ENCODE measurements at regions not wholly inside any gene's neighbourhood (a gene's known extent, or its start where the extent isn't known, plus 50 kb on each side); places are given as distances from the start of the nearest gene placed in this dataset.

DNA sequence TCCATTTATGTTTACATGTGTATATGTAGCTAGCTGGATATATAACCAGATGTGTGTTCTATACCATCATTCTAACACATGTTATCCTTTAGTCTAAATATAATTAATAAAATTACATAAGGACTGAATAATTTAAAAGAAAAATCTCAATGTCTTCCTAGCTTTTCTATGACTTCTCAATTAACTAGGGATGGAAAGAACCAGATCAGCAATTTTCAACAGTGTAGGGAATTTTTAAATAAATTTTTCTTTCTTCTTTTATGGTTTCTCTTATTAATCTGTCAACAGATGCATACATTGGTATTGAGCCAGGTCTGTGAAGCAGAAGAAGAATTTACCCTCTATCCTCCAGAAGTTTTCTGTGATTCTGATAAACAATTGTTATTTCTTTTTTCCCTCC, 2180.4 kb upstream of the C9orf72 start:
- TF ChIP-seq, protein P1, sequence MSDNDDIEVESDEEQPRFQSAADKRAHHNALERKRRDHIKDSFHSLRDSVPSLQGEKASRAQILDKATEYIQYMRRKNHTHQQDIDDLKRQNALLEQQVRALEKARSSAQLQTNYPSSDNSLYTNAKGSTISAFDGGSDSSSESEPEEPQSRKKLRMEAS (IDR thresholded peaks at IDR 0.05): no peak
- TF ChIP-seq, protein P2, sequence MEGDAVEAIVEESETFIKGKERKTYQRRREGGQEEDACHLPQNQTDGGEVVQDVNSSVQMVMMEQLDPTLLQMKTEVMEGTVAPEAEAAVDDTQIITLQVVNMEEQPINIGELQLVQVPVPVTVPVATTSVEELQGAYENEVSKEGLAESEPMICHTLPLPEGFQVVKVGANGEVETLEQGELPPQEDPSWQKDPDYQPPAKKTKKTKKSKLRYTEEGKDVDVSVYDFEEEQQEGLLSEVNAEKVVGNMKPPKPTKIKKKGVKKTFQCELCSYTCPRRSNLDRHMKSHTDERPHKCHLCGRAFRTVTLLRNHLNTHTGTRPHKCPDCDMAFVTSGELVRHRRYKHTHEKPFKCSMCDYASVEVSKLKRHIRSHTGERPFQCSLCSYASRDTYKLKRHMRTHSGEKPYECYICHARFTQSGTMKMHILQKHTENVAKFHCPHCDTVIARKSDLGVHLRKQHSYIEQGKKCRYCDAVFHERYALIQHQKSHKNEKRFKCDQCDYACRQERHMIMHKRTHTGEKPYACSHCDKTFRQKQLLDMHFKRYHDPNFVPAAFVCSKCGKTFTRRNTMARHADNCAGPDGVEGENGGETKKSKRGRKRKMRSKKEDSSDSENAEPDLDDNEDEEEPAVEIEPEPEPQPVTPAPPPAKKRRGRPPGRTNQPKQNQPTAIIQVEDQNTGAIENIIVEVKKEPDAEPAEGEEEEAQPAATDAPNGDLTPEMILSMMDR (IDR thresholded peaks at IDR 0.05; ENCODE audit: control extremely low read depth in 1 of 3, insufficient read depth in 1 of 3, low read depth in 1 of 3, low read length in 3 of 3): no peak
- TF ChIP-seq JUN (IDR thresholded peaks at IDR 0.05; ENCODE audit: low read depth, low read length) (no peak), PHF8 (conservative IDR thresholded peaks at IDR 0.05; ENCODE audit: low read depth, low read length) (no peak), SP1 (IDR thresholded peaks at IDR 0.05; ENCODE audit: low read depth, low read length) (no peak), EZH2 (IDR thresholded peaks at IDR 0.05; ENCODE audit: low read depth, low read length, severe bottlenecking) (no peak), RAD21 (IDR thresholded peaks at IDR 0.05 in 1 of 2, conservative IDR thresholded peaks at IDR 0.05 in 1 of 2; ENCODE audit: low read depth in 2 of 2, low read length in 2 of 2) (no peak)
